ENCODE measurements at regions not wholly inside any gene's neighbourhood (a gene's known extent, or its start where the extent isn't known, plus 50 kb on each side); places are given as distances from the start of the nearest gene placed in this dataset.

GRCh38 chr6:16840291-16840690, 79.0 kb upstream of the ATXN1 start:
- ChIA-PET POLR2A (ENCODE audit: unreplicated experiment) (no interaction called here), CTCF (interaction anchor here (1.0 kb wide), 1 partner anchor 30 kb away, joined by 9 read pairs; no protein-coding TSS in a partner anchor)
- Histone ChIP-seq H3K18ac (ENCODE audit: low read depth, low read length) (no peak overlapping the region), H3K9me1 (ENCODE audit: insufficient read depth, low read length) (0 out of 2 replicates have a peak, but pooled peaks cover 3% of the 10 kb centered on the region), H4K5ac (ENCODE audit: low read depth, low read length) (no peak overlapping the region), H2BK20ac (ENCODE audit: low read depth, low read length) (no peak overlapping the region), H3K79me1 (ENCODE audit: low read depth in 1 of 2, low read length in 2 of 2) (no peaks in the 10 kb centered on the region), H3K9me3 (ENCODE audit: control insufficient read depth, insufficient read depth, low read length) (no peaks in the 10 kb centered on the region), H3K4me2 (ENCODE audit: low read depth, low read length) (no peak overlapping the region), H3K4me3 (ENCODE audit: insufficient read depth, low read depth, low read length) (no peak overlapping the region), H2AFZ (replicated peaks; ENCODE audit: low read length, poor library complexity) (no peak overlapping the region), H4K91ac (ENCODE audit: insufficient read depth, low read depth, low read length) (no peak overlapping the region), H2AK9ac (replicated peaks; ENCODE audit: low read depth, low read length, poor library complexity) (no peak overlapping the region), H3K4me1 (ENCODE audit: control insufficient read depth, insufficient read depth, low read length) (peaks cover 9% of the 10 kb centered on the region), H3K14ac (replicated peaks; ENCODE audit: low read depth, low read length) (no peak overlapping the region), H2BK15ac (ENCODE audit: low read depth, low read length) (no peak overlapping the region), H3K27ac (ENCODE audit: insufficient read depth, low read length) (no peak overlapping the region), H2BK5ac (ENCODE audit: low read depth, low read length, poor library complexity, severe bottlenecking) (no peak overlapping the region), H2BK120ac (ENCODE audit: low read depth, low read length) (no peak overlapping the region), H3K4ac (ENCODE audit: low read depth, low read length) (no peak overlapping the region), H4K8ac (ENCODE audit: low read depth in 2 of 2, low read length in 2 of 2) (no peak overlapping the region), H3K56ac (ENCODE audit: extremely low read depth, insufficient read depth, low read length) (no peak overlapping the region), H3K9ac (ENCODE audit: low read depth, low read length) (no peak overlapping the region), H4K20me1 (ENCODE audit: insufficient read depth, low read length) (no peaks in the 10 kb centered on the region), H3K36me3 (ENCODE audit: control insufficient read depth, insufficient read depth, low read length) (no peaks in the 10 kb centered on the region), H3K27me3 (ENCODE audit: control insufficient read depth, insufficient read depth, low read length) (no peaks in the 10 kb centered on the region), H2AK5ac (ENCODE audit: low read depth, low read length) (no peak overlapping the region), H3K23ac (ENCODE audit: low read depth, low read length) (no peak overlapping the region)
- TF ChIP-seq MAFK (IDR thresholded peaks at IDR 0.05; ENCODE audit: low read depth, low read length) (no peak), MAZ (IDR thresholded peaks at IDR 0.05; ENCODE audit: borderline replicate concordance, low read depth, low read length) (no peak), MXI1 (IDR thresholded peaks at IDR 0.05; ENCODE audit: borderline replicate concordance, low read depth, low read length) (no peak), RAD21 (IDR thresholded peaks at IDR 0.05; ENCODE audit: low read length) (no peak), POLR2A (IDR thresholded peaks at IDR 0.05; ENCODE audit: low read depth, low read length) (no peak), USF2 (IDR thresholded peaks at IDR 0.05; ENCODE audit: low read depth, low read length) (no peak), CTCF (conservative IDR thresholded peaks at IDR 0.05; ENCODE audit: low read depth, low read length) (no peak), RCOR1 (IDR thresholded peaks at IDR 0.05; ENCODE audit: insufficient replicate concordance, low read length) (no peak), FOS (IDR thresholded peaks at IDR 0.05; ENCODE audit: low read depth, low read length) (no peak), NFE2L2 (IDR thresholded peaks at IDR 0.05; ENCODE audit: low read depth, low read length) (no peak), CHD1 (IDR thresholded peaks at IDR 0.05; ENCODE audit: low read depth, low read length) (no peak), RFX5 (IDR thresholded peaks at IDR 0.05; ENCODE audit: low read depth, low read length) (no peak), CEBPB (IDR thresholded peaks at IDR 0.05; ENCODE audit: low read depth, low read length) (no peak), SMC3 (IDR thresholded peaks at IDR 0.05; ENCODE audit: low read depth, low read length) (no peak), BHLHE40 (IDR thresholded peaks at IDR 0.05; ENCODE audit: low read depth, low read length) (no peak)
- in situ Hi-C loops (cut with MboI; ENCODE audit: low sequenced_read_pairs) (no loop called here), intact Hi-C loops (cut with micrococcal nuclease) (loop anchor here (10.0 kb wide), 1 partner anchor 125 kb away; no protein-coding TSS in a partner anchor), dilution Hi-C loops (cut with HindIII; ENCODE audit: low sequenced_read_pairs, unreplicated experiment) (no loop called here)
- ATAC-seq (ENCODE audit: low read depth) (no peak), DNase-seq (no peak)
- WGBS, 2 experiments (ENCODE audit: extremely low coverage in 2 of 2, insufficient read length in 1 of 2): 80% methylated on average over 1 of the region's 3 CpGs; no CpG with 5 or more reads in 1 of the 2 experiments
- BruUV-seq (replicated peaks): no TSS peak
